H9 (cell line): ENCODE measurements at regions not wholly inside any gene's neighbourhood (a gene's known extent, or its start where the extent isn't known, plus 50 kb on each side); places are given as distances from the start of the nearest gene placed in this dataset.

ENCODE experiments used
- DNase-seq: peaks from one replicate; pipeline ENCODE4 v3.0.0-alpha.2; 2017
- H2AFZ ChIP-seq: one replicate; pipeline ENCODE4 v1.6.1; 2013; ENCODE audit warnings: mild to moderate bottlenecking, low read length, control low read depth, moderate library complexity
- H2AK5ac ChIP-seq: 2 replicates; pipeline ENCODE4 v1.6.1; 2013; ENCODE audit warnings: low read length, control low read depth, mixed read lengths; ENCODE audit not compliant: insufficient read length
- H2BK120ac ChIP-seq: one replicate; pipeline ENCODE4 v1.6.1; 2013; ENCODE audit warnings: low read depth, mild to moderate bottlenecking, low read length, control low read depth, inconsistent platforms; ENCODE audit not compliant: poor library complexity, severe bottlenecking
- H2BK12ac ChIP-seq: 2 replicates; pipeline ENCODE4 v1.6.1; 2013; ENCODE audit warnings: low read length, control low read depth, mixed read lengths, low read depth; ENCODE audit not compliant: insufficient read length
- H2BK15ac ChIP-seq: 2 replicates; pipeline ENCODE4 v1.6.1; 2013; ENCODE audit warnings: low read depth, low read length, control low read depth
- H2BK20ac ChIP-seq: one replicate; pipeline ENCODE4 v1.6.1; 2013; ENCODE audit warnings: low read depth, mild to moderate bottlenecking, low read length, control low read depth, inconsistent platforms; ENCODE audit not compliant: poor library complexity, severe bottlenecking
- H2BK5ac ChIP-seq: 2 replicates; pipeline ENCODE4 v1.6.1; 2013; ENCODE audit warnings: low read length, control low read depth, mixed read lengths; ENCODE audit not compliant: insufficient read length
- H3K14ac ChIP-seq: 2 replicates; pipeline ENCODE4 v1.6.1; 2013; ENCODE audit warnings: low read length, control low read depth; ENCODE audit not compliant: insufficient read depth
- H3K18ac ChIP-seq: 2 replicates; pipeline ENCODE4 v1.6.1; 2013; ENCODE audit warnings: low read depth, mild to moderate bottlenecking, mixed read lengths, low read length, control low read depth; ENCODE audit not compliant: insufficient read length
- H3K23ac ChIP-seq: 2 replicates; pipeline ENCODE4 v1.6.1; 2013; ENCODE audit warnings: low read length, control low read depth, mixed read lengths, low read depth; ENCODE audit not compliant: insufficient read length
- H3K23me2 ChIP-seq: 2 replicates; pipeline ENCODE4 v1.6.1; 2013; ENCODE audit warnings: low read depth, mild to moderate bottlenecking, mixed read lengths, low read length, control low read depth; ENCODE audit not compliant: insufficient read length, poor library complexity, severe bottlenecking
- H3K27ac ChIP-seq: 2 replicates; pipeline ENCODE4 v1.5.1; 2013; ENCODE audit warnings: low read length, control low read depth, mixed read lengths, low read depth; ENCODE audit not compliant: insufficient read length
- H3K27me3 ChIP-seq: 2 replicates; pipeline ENCODE4 v1.6.1; 2013; ENCODE audit warnings: low read length, control low read depth, inconsistent platforms; ENCODE audit not compliant: insufficient read depth
- H3K4ac ChIP-seq: 2 replicates; pipeline ENCODE4 v1.6.1; 2013; ENCODE audit warnings: low read depth, mild to moderate bottlenecking, control low read depth, inconsistent platforms, low read length, moderate library complexity
- H3K4me1 ChIP-seq: 2 replicates; pipeline ENCODE4 v1.6.1; 2013; ENCODE audit warnings: low read length, control low read depth, inconsistent platforms; ENCODE audit not compliant: insufficient read depth
- H3K4me2 ChIP-seq: 2 replicates; pipeline ENCODE4 v1.6.1; 2013; ENCODE audit warnings: low read length, control low read depth, mixed read lengths; ENCODE audit not compliant: insufficient read length, insufficient read depth
- H3K56ac ChIP-seq: 2 replicates; pipeline ENCODE4 v1.6.1; 2013; ENCODE audit warnings: low read depth, mild to moderate bottlenecking, mixed read lengths, low read length, control low read depth; ENCODE audit not compliant: insufficient read length
- H3K79me1 ChIP-seq: 2 replicates; pipeline ENCODE4 v1.6.1; 2013; ENCODE audit warnings: low read depth, mild to moderate bottlenecking, moderate library complexity, low read length, control low read depth, inconsistent platforms; ENCODE audit not compliant: insufficient read depth, poor library complexity, severe bottlenecking
- H3K79me2 ChIP-seq: 2 replicates; pipeline ENCODE4 v1.6.1; 2013; ENCODE audit warnings: low read length, control low read depth, inconsistent platforms; ENCODE audit not compliant: insufficient read depth
- H3K9ac ChIP-seq: 2 replicates; pipeline ENCODE4 v1.6.1; 2013; ENCODE audit warnings: low read length, control low read depth, mixed read lengths; ENCODE audit not compliant: insufficient read length; ENCODE audit errors: extremely low read depth
- H3K9me3 ChIP-seq: one replicate; pipeline ENCODE4 v1.6.1; 2013; ENCODE audit warnings: low read depth, low read length, inconsistent platforms; ENCODE audit not compliant: control insufficient read depth
- H3T11ph ChIP-seq: one replicate; pipeline ENCODE4 v1.6.1; 2013; ENCODE audit warnings: mild to moderate bottlenecking, low read length, control low read depth, inconsistent platforms
- H4K20me1 ChIP-seq: one replicate; pipeline ENCODE4 v1.6.1; 2013; ENCODE audit not compliant: control insufficient read depth, insufficient read length, insufficient read depth
- H4K5ac ChIP-seq: 2 replicates; pipeline ENCODE4 v1.6.1; 2013; ENCODE audit warnings: low read depth, mild to moderate bottlenecking, mixed read lengths, low read length, control low read depth; ENCODE audit not compliant: insufficient read length
- H4K8ac ChIP-seq: replicated peaks from 2 replicates; pipeline ENCODE4 v1.6.1; 2013; ENCODE audit warnings: low read length, control low read depth, mixed read lengths, low read depth; ENCODE audit not compliant: insufficient read length
- H4K91ac ChIP-seq: 2 replicates; pipeline ENCODE4 v1.6.1; 2013; ENCODE audit warnings: low read depth, mild to moderate bottlenecking, moderate library complexity, mixed read lengths, low read length, control low read depth; ENCODE audit not compliant: insufficient read length
- H3K27ac Mint-ChIP-seq, 3 experiments: 2 replicates in 2 of 3; 3 replicates in 1 of 3; pipeline ENCODE4 v1.8.0; 2020 to 2021; ENCODE audit warnings: mixed read lengths in 3 of 3, mild to moderate bottlenecking in 1 of 3, moderate library complexity in 1 of 3
- H3K27me3 Mint-ChIP-seq: 2 replicates; pipeline ENCODE4 v1.8.0; 2021; ENCODE audit warnings: low read depth, mild to moderate bottlenecking, moderate library complexity, mixed read lengths
- H3K36me3 Mint-ChIP-seq, 3 experiments: 2 replicates in 2 of 3; 3 replicates in 1 of 3; pipeline ENCODE4 v1.8.0; 2020 to 2021; ENCODE audit warnings: low read depth in 3 of 3, mixed read lengths in 3 of 3; ENCODE audit not compliant: insufficient read depth in 1 of 3
- H3K4me1 Mint-ChIP-seq, 2 experiments: 2 replicates each; pipeline ENCODE4 v1.8.0; 2020; ENCODE audit warnings: mixed read lengths in 2 of 2
- H3K4me3 Mint-ChIP-seq, 2 experiments: 2 replicates in 1 of 2; 3 replicates in 1 of 2; pipeline ENCODE4 v1.8.0; 2020 to 2021; ENCODE audit warnings: mild to moderate bottlenecking in 2 of 2, mixed read lengths in 2 of 2, moderate library complexity in 1 of 2
- H3K9me3 Mint-ChIP-seq, 2 experiments: 2 replicates in 1 of 2; 3 replicates in 1 of 2; pipeline ENCODE4 v1.8.0; 2020; ENCODE audit warnings: mild to moderate bottlenecking in 2 of 2, mixed read lengths in 2 of 2, moderate library complexity in 1 of 2
- CTCF ChIP-seq: fragments of 200-600 bp; sonication (generic); conservative IDR thresholded peaks from 3 replicates; pipeline ENCODE4 v1.8.0; 2021; ENCODE audit warnings: antibody characterized with exemption, mild to moderate bottlenecking
- WGBS: extraction: QIAGEN DNeasy Blood & Tissue Kit; methylation state at CpG from one replicate; pipeline ENCODE4 v1.1.7; 2013; ENCODE audit warnings: missing lambda C conversion rate, low lambda C conversion rate, mixed read lengths; ENCODE audit not compliant: insufficient read length; ENCODE audit errors: extremely low coverage; 5-methylcytosine and 5-hydroxymethylcytosine counted together

DNA sequence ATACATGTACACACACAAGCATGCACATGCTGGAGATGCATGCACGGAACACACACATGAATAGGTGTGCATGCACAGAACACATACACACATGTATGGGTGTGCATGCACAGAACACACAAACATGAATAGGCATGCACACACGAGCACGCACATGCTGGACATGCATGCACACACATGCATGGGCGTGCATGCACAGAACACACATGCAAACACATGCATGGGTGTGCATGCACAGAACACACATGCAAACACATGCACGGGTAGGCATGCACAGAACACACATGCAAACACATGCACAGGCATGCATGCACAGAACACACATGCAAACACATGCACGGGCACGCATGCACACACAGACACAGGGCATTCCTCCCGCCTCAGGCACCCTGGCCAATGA, 382.3 kb downstream of the IRX2 start:
- Mint-ChIP-seq H3K9me3 (peaks cover 8 to 13% of the 10 kb centered on the region in 2 experiments), H3K27ac (no peak overlapping the region), H3K4me1 (no peaks in the 10 kb centered on the region), H3K27me3 (peaks cover 4% of the 10 kb centered on the region), H3K4me3 (no peak overlapping the region), H3K36me3 (peaks cover 0 to 6% (median 5%) of the 10 kb centered on the region in 3 experiments; a peak in 2 of 7 replicates)
- H3K9ac ChIP-seq: no peak overlapping the region
- no peak overlapping the region for H2BK12ac ChIP-seq
- no peak overlapping the region for H4K5ac ChIP-seq
- H2BK120ac ChIP-seq: no peak overlapping the region
- H3K23me2 ChIP-seq: no peaks in the 10 kb centered on the region
- no peak overlapping the region for H3K27ac ChIP-seq
- no peak overlapping the region for H3K18ac ChIP-seq
- H3K9me3 ChIP-seq: no peaks in the 10 kb centered on the region
- no peak overlapping the region for H2BK5ac ChIP-seq
- H3K79me1 ChIP-seq: no peaks in the 10 kb centered on the region
- H3K4me1 ChIP-seq: no peaks in the 10 kb centered on the region
- no peak overlapping the region for H2BK15ac ChIP-seq
- H3T11ph ChIP-seq: no peak overlapping the region
- H4K91ac ChIP-seq: no peak overlapping the region
- H2AK5ac ChIP-seq: no peak overlapping the region
- no CpG with 5 or more reads among the region's 8 CpGs for WGBS
- no peak overlapping the region for H3K4ac ChIP-seq
- H3K23ac ChIP-seq: no peak overlapping the region
- no peaks in the 10 kb centered on the region for H3K79me2 ChIP-seq
- DNase-seq: no peak
- TF ChIP-seq CTCF: no peak
- no peak overlapping the region for H2AFZ ChIP-seq
- H3K14ac ChIP-seq: no peak overlapping the region
- H4K8ac ChIP-seq: no peak overlapping the region
- no peak overlapping the region for H2BK20ac ChIP-seq
- H4K20me1 ChIP-seq: no peaks in the 10 kb centered on the region
- H3K56ac ChIP-seq: no peak overlapping the region
- no peak overlapping the region for H3K4me2 ChIP-seq
- H3K27me3 ChIP-seq: no peaks in the 10 kb centered on the region
